SKM-1 treated with dmso at 0.1 percent for 144 hours (cell line): ENCODE measurements at regions not wholly inside any gene's neighbourhood (a gene's known extent, or its start where the extent isn't known, plus 50 kb on each side); places are given as distances from the start of the nearest gene placed in this dataset.
A peak's percentile ranks its signal among the peaks of the same experiment; 100 is the strongest.
"Not testable (repeated sequence)": the region's sequence is repeated elsewhere in the genome, so short reads cannot be mapped to it uniquely, and the experiment has no call there.

ENCODE experiments used
- DNase-seq: peaks from one replicate; lab custom pipeline; 2025; ENCODE audit not compliant: unreplicated experiment; lab: John Stamatoyannopoulos, UW

DNA sequence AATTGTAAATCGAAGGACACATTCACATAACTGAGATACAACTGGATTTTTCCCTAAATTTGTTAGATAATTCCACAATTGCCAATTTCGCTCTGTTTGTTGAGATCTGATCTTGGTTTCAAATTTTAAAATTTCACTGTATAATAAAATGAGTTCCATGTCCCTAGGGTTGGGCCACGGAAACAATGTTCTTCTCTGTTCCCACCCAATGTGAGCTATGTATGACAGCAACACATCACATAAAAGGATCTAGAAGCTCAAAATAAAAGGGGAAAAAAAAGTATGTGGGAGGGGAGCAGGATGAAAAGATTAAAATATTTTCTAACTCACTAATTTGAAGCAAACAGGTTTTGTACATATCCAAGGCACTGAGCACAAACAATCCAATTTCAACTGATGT lies 287.8 kb upstream of the MKLN1 start:
- DNase-seq, result no peak

DNA sequence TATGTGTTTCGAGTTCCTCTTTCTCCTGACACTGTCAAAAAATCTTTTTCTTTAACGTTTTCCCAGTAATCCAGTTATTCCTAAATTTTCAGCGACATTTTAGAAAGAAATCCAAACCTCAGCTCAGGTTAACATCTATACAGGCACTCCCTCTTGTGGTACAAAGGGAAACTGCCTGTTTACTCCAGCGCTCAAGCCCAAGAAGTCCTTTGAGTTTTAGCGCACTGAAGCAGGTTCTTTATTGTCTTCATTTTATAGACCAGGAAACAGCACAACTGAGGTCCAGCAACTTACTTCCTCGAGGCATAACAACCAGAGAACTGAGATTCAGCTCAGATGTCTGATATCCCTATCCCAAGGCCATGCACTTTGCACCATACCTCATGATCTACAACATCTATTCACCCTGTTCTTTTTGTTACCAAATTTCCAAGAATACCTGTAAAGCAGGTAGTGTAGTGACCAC lies 287.2 kb upstream of the MKLN1 start:
- DNase-seq, result peak; percentile 20

DNA sequence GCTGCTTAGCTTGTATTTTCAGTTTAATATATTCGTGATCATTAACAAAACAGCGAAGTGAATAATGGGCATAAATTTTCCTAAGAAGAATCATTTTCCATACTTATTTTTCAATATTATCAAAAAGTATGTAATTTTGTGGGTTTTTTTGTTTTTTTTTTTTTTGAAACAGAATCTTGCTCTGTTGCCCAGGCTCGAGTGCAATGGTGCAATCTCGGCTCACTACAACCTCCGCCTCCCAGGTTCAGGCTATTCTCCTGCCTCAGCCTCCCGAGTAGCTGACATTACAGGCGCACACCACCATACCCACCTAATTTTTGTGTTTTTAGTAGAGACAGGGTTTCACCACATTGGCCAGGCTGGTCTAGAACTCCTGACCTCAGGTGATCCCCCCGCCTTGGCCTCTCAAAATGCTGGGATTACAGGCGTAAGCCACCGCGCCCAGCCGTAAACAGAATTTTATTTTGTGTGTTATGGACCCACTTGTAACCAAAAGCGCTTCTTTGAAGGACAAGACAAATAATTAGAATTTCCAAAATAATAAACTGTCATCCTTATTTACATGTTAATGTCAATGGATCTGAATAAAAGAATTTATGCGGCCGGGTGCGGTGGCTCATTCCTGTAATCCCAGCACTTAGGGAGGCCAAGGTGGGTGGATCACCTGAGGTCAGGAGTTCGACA lies 286.5 kb upstream of the MKLN1 start:
- DNase-seq, result not testable (repeated sequence)

DNA sequence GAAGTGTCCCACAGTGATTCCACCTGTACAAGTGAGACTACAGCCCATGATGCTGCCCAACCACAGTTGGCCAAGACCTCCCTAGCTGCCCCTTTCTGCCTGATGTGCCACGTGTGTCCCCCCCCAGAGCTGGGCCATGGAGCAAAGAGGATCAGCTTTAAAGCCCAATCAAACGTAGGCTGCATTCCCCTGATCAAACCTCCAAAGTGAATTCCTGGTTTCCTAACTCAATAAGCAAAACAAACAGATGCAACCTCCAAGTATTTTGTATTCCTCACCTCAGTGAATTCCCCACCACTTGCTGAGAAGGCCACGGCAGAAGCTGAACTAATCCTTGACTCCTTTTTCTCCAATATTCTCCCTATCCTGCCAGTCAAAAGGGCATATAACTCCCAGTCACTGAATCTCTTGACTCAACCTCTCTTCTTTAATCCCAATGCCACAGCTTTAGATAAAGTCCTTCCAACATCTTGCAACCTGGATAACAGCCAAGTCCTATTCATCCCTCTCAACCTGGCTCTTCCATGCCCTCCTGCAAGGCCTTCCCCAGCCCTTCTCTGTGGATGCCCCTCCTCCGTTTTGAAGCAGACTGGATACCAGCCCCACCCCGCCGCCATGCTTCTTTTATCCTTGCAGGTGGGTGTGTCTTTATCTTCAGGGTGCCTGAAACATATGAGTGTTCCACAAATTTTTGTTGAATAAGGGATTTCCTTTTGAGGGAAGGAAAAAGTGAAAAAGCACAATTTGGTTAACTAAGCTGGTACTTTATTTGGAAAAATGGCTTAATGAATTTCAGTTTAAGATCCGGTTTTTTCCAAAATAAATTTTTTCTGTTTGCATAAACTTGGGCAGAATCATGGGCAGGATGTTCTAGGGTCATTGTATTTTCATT lies 285.2 kb upstream of the MKLN1 start:
- DNase-seq, result no peak

DNA sequence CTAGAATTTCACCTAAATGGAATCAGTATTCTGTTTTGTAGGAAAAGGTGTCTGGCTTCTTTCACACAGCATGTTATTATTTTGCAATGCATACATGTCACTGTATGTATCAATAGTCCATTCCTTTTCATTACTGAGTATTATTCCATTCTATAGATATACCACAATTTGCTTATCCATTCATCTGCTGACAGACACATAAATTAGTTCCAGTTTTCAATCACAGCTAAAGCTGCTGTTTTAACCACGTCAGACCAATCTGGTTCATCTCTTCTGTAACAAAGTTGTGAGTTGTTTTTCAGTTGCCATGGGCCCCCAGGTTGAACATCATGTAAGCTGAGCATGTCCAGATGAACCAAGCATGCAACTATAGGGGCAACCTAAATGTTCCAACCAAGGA lies 282.1 kb upstream of the MKLN1 start:
- no peak for DNase-seq

DNA sequence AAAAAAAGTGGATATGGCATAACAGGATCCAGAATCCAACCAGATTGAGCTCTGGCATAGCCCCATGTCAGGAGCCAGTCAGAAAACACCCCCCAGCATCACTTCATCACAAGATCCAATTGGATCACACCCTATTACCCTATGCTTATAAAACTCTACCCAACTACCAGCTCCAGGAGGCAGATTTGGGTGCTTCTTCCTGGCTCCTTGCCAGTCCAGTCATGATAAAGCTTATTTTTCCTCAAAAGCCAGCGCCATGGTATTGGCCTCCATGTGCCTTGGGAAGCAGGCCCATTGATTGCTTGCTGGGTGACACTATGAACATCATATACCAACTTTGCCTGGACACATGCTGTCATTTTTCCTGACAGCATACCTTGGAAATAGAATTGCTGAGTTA lies 281.4 kb upstream of the MKLN1 start:
- no peak for DNase-seq

DNA sequence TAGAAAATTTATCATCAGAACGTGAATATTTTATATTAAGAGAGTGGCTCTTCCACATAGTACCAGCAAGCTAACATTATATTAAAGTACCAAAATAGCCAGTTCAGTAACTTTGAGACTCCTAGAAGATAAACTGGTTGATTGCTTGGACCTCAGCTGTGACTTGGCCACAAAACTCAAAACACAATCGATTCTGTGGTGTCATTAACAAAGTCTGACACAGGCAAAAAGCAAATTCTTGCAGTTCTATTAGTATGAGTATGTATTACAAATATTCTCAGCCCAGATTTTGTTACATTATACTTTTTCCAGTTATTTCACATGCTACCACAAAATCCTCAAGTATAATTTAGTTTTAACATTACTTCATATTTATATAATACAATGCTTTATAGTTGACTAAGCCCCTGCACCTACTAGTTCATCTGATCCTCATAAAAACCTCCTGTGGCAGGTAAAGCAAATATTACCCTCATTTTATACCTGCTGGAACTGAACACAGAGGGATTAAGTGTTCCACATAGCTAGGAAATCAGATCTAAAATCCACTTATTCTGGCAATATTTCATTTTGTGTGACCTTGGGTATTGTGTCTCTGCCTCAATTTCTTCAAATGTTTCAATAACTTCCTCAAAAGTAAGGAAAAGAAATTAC lies 279.9 kb upstream of the MKLN1 start:
- DNase-seq, result no peak

DNA sequence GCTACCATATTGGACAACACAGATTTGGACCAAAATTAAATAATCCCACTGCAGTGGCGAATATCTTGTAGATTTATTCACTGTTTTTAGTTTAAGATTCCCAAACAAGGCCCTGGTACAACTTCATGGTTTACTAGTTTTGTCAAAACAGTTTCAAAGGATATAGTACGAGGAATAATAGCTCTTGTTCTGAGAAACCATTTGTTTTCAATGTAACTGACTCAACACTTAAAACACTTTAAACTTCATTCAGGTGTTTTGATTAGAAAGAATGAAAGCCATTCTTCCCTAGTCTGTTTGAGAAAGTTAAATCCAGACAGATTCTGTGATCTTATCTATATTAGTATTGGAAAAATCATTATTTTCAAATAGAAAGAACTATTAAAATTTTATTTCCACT lies 276.4 kb upstream of the MKLN1 start:
- no peak for DNase-seq

DNA sequence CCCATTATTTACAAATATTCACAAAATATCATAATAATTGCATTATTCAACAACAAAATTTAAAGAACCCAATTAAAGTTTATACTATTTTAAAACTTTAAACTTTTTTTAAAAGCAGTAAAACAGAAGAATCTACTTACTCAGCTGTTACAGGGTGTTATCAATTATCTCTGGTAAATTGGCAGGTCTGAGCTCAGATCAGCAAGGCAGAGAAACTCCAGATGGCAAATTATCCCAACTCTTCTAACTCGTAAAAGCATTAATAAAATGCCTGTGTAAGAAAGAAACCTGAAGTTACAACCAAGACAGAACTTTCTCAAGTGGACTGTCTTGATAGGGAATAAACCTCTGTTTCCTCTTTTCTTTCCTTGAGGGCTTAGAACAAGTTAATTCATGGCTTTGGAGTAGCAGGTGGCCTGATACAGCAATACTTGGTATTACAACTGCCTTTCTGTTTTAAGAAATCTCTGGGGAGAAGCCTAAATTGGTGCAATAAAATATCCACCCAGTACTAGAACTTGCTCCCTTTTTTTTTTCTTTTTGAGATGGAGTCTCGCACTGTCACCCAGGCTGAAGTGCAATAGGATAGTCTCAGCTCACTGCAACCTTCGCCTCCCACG lies 275.3 kb upstream of the MKLN1 start:
- no peak for DNase-seq

DNA sequence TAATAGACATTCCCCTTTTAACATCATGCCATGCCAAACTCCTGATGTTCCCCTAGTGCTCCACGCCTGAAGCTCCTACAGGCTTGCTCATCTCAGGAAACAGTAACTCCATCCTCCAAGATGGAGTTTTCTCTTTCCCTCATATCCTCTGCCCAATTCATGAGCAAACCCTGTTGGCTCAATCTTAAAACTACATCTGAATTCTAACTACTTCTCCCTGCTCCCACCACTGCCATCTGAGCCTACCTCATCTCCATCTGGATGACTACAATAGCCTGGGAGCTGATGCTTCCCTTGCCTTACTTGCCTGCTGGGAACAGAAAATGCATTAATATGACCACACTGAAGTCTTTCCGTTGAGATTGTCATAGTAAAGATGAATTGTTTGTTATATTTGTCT lies 271.7 kb upstream of the MKLN1 start:
- no peak for DNase-seq

DNA sequence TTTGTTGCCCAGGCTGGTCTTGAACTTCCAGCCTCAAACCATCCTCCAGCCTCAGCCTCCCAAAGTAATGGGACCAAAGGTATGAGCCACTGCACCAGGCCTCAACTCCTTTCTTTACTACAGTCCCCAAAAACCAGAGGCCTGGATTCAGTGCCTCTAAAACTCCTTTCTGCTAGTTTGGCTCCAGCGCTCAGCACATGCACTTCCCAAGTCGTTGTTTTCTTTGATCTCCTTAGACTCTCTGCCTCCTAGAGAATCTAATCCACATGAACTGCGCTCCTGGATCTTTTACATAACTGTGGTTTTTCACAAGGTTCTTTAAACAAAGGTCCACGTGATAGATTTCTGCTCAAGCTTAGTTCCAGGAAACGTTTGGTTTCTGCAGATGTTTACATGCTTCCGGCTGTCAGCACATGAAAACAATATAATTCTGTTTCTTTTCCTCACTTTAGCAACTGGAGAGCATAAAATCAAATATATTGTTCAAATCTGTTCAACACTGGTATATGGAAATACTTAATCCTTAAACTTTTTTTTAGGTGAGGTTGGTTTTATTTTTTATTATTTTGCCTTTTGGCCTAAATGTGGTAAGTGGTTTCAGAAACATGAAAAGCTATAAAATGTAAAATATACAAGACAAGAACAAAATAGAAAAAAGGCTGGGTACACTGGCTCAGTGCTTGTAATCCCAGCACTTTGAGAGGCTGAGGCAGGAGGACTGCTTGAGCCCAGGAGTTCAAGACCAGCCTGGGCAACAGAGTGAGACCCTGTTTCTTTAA lies 270.5 kb upstream of the MKLN1 start:
- DNase-seq, result no peak

DNA sequence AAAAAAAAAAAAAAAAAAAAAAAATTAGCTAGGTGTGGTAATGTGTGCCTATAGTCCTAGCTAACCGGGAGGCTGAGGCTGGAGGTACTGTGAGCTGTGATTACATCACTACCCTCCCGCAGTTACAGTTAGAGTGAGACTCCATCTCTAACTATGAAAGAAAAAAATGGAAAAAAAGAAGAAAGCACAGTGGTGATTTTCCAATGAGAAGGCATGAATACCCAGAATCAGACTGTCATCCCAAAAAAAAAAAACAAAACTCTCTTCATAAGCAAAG lies 269.9 kb upstream of the MKLN1 start:
- DNase-seq, result no peak

DNA sequence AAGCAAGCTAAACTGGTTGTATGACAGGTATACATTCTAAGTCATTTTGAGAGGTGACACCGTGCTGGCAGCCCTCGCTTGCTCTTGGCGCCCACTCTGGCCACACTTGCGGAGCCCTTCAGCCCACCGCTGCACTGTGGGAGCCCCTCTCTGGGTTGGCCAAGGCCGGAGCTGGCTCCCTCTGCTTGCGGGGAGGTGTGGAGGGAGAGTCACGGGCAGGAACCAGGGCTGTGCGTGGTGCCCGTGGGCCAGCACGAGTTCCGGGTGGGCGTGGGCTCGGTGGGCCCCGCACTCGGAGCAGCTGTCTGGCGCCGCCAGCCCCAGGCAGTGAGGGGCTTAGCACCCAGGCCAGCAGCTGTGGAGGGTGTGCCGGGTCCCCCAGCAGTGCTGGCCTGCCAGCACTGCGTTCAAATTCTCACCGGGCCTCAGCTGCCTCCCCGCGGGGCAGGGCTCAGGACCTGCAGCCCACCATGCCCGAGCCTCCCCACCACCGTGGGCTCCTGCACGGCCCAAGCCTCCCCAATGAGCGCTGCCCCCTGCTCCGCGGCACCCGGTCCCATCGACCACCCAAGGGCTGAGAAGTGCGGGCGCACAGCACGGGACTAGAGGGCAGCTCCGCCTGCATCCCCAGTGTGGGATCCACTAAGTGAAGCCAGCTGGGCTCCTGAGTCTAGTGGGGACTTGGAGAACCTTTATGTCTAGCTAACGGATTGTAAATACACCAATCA lies 269.0 kb upstream of the MKLN1 start:
- DNase-seq, result not testable (repeated sequence)

DNA sequence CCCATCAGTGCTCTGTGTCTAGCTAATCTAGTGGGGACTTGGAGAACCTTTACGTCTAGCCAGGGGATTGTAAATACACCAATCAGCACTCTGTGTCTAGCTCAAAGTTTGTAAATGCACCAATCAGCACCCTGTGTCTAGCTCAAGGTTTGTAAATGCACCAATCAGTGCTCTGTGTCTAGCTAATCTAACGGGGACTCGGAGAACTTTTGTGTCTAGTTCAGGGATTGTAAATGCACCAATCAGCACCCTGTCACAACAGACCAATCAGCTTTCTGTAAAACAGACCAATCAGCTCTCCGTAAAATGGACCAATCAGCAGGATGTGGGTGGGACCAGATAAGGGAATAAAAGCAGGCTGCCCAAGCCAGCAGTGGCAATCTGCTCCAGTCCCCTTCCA lies 268.3 kb upstream of the MKLN1 start:
- DNase-seq, result not testable (repeated sequence)

DNA sequence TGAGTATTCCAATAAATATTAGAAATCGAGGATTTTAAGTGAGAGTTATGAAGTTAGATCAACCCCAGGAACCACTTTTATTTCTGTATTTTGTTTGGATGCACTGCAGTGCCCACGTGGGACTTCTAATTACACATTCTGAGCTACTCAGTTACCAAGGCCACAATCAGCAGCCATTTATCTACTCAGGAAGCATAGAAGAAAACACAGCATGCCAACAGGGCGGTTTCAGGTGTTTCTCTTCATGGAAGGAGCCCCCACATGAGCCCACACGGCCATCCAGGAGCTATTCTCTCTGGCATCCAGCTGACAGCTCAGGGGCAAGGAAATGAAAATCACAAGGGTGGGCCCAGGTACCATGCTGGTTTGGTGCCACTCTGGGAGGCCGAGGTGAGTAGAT lies 266.5 kb upstream of the MKLN1 start:
- DNase-seq, result no peak

DNA sequence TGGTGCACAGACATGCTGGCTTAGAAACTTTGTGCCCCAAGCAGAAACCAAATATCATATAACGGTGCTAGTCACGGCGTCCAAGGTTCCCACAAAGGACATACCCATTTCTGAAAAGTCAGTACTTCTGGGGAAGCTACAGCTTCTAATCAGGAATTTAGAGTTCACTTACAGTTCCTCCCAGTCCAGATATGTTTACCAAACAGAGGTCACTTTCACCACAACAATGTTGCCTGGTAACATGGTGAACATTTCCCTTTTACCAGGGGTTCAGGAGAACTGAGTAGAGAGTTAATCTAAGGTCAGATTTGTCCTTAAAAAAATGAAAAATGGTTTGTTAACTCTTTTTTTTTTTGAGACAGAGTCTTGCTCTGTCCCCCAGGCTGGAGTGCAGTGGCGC lies 265.9 kb upstream of the MKLN1 start:
- no peak for DNase-seq

DNA sequence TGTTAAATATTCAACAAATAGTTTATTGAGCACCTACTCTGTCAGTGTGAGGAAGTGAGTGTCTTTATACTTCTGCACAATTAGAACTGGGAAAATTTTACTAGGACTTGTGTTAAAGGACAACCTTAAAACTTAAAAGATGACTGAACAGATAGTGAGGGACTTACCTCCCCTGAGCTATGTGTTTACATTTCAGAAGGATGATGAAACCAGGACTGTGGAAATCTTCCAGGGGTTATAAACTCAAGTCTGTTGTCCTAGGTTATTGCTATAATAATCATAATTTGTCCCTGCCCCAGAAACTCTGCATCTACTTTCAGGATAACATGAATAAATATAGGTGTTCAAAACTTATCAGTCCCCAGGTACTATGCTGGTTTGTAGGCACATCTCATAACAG lies 261.0 kb upstream of the MKLN1 start:
- no peak for DNase-seq

DNA sequence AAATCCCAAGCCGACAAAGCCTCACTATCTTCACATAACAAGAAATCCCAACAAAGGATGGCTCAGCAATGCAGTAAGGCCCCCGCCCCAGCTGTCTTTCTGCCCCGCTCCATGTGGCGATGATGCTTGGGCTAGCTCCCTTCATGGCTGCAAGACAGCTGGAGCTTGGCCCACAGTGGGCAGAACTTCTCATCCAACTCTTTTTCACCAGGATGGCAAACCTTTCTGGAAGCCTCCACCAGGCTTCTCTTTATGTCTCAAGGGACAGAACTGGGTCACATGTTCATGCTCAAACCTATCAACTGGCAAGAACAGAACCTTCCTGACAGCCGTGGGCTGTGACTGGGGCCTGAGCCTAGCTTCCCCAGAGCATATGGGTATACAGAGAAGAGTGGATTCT lies 260.5 kb upstream of the MKLN1 start:
- no peak for DNase-seq

DNA sequence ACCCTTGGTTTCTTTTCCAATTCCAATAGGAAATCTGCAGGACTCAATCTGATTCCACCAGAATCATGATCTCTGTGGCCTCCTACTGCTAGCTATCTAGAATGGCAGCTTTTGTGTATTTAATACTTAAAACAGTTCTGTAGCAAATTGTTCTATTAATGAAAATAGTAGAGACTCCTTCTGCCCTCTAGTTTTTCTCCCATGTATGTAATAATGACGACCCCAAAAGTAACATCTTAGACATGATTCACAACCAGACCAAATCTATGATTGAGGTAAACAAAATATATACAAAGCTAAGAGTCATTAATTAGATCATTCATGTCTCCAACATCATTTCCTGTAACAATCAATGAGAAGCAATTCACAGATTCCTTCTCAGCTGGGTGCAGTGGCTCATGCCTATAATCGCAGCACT lies 259.1 kb upstream of the MKLN1 start:
- DNase-seq, result no peak

DNA sequence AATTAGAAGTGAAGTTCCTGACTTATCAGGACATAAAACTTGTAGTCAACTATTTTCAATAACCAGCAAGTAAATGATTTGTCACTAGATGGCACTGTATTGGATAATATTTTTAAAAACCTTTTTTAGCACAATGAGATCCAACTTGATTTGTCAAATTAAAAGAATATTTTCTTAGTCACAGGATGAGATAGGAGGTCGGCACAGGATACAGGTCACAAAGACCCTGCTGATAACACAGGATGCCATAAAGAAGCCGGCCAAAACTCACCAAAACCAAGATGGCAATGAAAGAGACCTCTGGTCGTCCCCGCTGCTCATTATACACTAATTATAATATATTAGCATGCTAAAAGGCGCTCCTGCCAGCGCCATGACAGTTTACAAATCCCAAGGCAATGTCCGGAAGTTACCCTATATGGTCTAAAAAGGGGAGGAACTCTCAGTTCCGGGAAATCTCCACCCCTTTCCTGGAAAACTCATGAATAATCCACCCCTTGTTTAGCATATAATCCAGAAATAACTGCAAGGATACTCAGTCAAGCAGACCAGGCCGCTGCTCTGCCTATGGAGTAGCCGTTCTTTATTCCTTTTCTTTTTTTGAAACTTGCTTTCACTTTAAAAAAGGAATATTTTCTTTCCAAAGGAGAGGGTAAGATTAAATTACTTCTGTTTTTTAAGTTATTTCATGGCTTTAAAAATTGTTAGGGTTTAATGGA lies 255.7 kb upstream of the MKLN1 start:
- no peak for DNase-seq
